GM19328 (cell line): ENCODE measurements at regions not wholly inside any gene's neighbourhood (a gene's known extent, or its start where the extent isn't known, plus 50 kb on each side); places are given as distances from the start of the nearest gene placed in this dataset.

Experiments used
- ATAC-seq: cut with Tn5 transposase; IDR thresholded peaks from one replicate; pipeline ENCODE4 v1.9.1; 2021; ENCODE audit warnings: mild to moderate bottlenecking, moderate library complexity; ENCODE audit not compliant: unreplicated experiment

GRCh38 chr1:195584870-195585624, 1023.2 kb downstream of the KCNT2 start:
- no peak for ATAC-seq

- no peak for ATAC-seq
These were observed 1027.3 kb downstream of the KCNT2 start for GRCh38 chr1:195580988-195581387.

DNA sequence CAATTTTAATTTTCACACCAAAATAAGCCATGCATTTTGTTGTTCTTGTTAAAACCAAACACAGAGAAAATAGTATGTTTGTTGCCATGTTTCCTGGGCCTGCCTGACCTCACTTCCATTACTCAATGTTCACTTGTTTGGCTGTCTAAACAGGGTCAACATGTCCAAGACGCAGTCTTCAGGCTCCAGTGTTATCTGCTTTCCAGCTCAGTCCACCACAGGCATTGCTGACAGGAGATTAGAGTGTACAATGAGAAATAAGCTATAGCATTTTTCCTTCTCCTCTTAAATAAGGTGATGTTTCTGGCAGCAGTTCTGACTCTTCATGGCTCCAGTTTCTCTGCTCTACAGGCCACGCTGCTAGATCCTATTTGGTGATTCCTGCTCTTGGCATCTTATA, 1030.5 kb downstream of the KCNT2 start:
- ATAC-seq, result no peak

DNA sequence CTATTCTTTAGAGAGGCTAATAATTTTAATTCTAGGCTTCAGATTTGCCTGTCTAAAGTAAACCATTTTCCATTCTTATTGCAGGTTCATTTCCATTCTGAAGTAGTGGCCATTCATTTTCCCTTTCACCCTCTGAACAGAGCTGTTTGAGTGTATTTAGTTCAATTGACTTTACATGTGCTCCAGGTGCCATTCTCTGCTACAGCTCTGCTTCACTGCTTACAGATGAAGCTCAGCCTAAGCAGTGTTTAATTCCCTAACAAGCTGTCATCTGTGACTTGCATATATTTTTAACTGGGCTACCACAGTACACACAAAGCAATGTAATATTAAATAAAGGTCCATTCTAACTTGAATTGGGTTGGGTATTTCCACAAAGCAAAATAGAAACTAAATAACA, 1031.6 kb downstream of the KCNT2 start:
- ATAC-seq, result no peak

- no peak for ATAC-seq
These were observed 1033.7 kb downstream of the KCNT2 start for GRCh38 chr1:195574511-195574910.

DNA sequence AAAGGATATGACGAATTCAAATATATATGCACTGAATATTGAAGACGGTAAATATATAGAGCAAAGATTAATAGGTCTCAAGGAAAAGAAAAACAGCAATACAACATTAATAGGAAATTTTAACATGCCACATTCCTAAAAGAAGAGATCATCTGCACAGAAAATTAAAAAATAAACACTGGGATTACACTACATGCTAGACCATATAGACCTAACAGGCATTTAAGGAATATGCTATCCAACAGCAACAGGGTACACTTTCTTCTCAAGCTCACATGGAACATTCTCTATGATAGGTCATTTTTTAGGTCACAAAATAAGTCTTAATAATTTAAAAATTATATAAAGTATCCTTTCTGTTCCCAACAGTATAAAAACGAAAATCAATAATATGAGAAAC, 1038.3 kb downstream of the KCNT2 start:
- ATAC-seq, result no peak

- no peak for ATAC-seq
These were observed 1039.9 kb downstream of the KCNT2 start for GRCh38 chr1:195568389-195568788.

GRCh38 chr1:195562074-195562473, 1046.2 kb downstream of the KCNT2 start:
- ATAC-seq, result no peak

DNA sequence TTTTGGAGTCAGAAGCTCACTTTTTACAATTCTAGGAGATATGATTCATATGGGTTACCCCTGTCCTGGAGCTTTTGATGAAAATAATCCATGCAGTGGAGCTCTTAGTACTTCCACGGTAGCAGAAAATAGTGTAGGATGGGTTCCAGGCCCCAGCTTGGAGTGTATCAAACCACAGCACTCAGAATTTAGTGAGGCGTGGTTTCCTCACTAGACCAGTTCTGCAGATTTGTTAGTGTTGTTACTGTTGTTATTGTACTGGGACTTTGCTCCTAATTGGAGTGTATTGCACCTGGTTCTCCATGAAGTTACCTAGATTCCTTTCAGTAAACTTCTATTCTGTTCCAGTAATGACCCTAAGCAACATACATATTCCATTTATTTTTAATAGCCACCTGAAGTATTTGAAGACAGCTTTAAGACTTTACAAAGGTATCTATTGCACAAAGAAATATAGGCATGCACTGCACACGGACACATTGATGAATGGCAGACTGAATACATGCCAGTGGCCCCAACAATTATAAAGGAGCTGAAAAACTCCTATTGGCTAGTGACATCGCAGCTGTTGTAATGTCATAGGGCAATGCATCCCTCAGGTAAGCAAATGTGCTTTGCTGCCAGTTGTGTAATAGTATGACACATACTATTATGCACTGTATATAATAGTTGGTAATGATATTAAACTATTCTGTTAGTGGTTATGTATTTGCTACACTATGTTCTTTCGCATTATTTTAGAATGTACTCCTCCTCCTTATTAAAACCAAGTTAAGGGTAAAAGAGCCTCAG, 1058.0 kb downstream of the KCNT2 start:
- ATAC-seq, result no peak

GRCh38 chr1:195530961-195531360, 1077.3 kb downstream of the KCNT2 start:
- no peak for ATAC-seq

- ATAC-seq, result no peak
These were observed 1078.4 kb downstream of the KCNT2 start for GRCh38 chr1:195529881-195530280.

- ATAC-seq, result no peak
These were observed 1087.5 kb downstream of the KCNT2 start for GRCh38 chr1:195520757-195521156.

DNA sequence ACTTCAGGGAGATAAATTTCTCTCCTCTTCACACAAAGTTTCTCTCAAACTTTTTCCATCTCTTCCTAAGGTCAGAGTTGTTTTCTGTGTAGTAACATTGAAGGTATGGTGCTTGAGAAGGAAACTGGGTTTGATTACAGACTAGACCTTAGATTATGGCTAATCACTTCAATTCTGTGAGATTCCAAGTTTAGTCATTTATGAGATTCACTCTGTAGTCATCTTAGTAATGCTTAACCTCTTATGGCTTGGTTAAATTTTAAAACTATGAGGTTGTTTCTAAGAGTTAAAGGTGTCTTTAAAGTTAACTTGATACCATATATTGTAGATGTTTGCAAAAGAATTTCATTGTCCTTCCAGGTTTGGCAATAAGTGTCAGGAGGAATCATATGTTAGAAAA, 1092.2 kb downstream of the KCNT2 start:
- ATAC-seq, result no peak

DNA sequence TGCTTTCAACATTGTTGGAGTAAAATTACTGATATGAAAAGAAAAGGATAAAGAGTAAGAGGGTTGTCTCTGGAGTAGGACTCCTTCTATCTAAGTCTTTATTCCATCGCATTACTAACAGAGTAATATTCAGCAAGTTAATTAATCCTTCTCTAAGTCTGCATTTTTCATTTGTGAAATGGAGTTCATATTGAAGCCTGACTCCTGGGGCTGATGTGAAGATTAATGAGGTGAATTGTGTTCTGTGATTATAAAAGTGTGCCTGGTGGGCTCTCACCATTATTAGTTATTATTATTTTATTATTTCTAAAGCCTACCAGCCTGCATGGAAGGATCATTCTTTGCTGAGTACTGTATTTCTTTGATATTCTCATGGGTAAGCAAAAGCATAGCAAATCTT, 1096.7 kb downstream of the KCNT2 start:
- no peak for ATAC-seq

DNA sequence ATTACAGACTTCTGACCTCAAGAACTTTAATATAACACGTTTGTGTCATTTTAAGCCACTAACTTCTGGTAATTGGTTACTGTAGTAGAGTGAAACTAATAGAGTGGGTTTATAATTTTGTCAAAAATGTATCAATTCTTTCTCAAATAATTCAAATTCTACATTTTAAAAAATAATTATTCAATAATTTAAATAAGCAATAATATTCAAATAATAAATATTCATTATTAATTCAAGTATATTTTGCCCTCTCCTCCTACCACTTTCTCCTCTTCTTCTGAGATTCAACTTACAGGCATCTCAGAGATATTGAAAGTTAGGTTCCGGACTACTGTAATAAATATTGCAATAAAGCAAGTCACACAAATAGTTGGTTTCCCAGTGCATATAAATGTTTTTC, 1107.1 kb downstream of the KCNT2 start:
- ATAC-seq, result no peak

DNA sequence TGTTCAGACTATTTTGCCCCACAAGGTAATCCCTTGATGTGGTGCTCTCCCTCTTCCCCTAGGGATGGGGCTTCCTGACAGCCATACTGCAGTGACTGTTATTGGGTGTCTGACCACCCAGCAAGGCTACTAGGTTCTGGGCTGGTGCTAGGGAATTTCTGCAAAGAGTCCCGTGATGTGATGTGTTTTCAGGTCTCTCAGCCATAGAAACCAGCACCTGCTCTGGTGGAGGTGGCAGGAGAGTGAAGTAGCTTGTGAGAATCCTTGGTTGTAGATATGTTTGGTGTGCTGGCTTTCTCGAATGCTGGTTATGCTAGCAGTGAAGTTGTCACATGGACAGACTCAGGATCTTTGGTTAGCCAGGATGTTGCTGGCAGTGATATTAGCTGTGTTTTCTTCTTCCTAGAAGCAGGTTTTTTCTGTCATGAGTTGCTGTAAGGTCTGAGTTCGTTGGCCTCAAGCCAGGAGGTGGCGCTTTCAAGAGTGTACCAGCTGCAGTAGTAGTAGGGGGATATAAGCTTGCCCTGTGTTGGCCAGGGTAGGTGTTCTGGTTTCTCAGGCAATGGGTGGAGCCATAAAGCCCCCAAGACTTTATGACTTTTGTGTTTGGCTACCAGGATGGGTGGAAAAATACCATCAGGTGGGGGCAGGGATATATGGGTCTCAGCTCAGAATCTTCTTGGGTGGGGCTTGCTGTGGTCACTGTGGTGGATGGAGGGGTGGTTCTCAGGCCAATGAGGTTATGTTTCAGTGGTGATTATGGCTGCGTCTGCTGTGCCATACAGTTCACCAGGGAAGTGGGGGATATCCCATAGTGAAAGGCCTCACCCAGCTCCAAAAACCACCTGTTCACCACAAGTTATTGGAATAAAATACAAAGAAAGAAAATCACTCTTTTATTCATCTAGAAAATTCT, 1112.3 kb downstream of the KCNT2 start:
- no peak for ATAC-seq

- ATAC-seq, result no peak
These were observed 1126.1 kb downstream of the KCNT2 start for GRCh38 chr1:195482137-195482536.

DNA sequence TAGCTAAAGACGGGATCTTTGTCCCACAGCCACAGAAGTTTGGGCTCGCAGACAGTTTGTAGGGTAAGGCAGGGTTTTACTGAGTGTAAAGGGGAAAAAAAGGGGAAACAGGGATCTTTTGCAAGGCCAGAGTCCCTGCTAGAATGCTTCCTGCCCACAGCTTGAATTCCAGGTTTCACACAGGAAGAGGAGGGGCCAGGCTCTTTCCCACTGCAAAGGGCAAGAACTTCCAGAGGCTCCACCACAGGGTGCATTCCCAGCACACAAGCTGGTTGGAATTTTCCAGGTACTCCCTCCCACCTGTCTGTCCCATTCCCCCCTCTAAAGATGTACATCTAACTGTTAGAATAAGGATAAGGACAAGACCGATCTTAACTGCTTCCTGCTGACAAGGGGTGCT, 1126.9 kb downstream of the KCNT2 start:
- no peak for ATAC-seq

GRCh38 chr1:195475568-195475967, 1132.7 kb downstream of the KCNT2 start:
- no peak for ATAC-seq

- no peak for ATAC-seq
These were observed 1135.9 kb downstream of the KCNT2 start for GRCh38 chr1:195472291-195472690.

DNA sequence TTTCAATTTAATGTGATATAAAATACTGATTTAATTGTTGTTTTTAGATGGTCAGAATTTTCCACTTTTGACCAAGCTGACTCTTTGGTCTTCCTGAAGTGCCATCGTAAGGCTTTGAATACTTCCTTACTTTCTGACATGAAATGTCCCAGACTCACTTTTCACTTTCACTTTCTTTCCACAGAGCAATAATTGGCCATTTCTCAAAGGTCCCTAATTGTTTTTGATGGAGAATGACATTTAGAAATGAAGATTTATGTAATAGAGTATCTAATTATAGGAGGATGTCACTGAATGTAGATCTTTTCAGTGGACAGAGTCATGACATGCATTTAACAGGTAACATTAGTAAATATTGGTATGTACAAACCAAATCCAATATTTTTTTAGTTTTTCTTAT, 1141.6 kb downstream of the KCNT2 start:
- ATAC-seq, result no peak
